ENCODE measurements at regions not wholly inside any gene's neighbourhood (a gene's known extent, or its start where the extent isn't known, plus 50 kb on each side); places are given as distances from the start of the nearest gene placed in this dataset.

DNA sequence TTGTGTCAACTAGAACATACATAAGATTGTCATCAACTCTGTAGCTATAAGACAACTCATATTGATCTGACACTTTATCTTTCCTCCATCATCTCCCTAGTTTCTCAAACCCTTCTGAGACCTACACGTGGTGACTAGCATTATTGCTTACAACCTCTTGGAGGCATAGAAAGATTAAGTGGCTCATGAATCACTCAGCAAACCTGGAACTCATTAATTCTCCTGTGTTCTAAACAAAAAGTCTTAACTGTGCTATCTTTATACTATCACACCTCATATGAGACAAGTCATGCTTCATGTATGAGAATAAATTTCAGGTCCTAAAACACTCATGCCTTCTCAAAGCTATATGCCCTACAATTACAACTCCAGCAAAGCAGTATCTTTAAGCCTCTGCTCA is 408.6 kb upstream of the SYT1 start:
- Histone ChIP-seq H3K27me3 (ENCODE audit: low read depth) (no peaks in the 10 kb centered on the region), H3K4me3 (no peak overlapping the region), H3K9me3 (replicated peaks) (no peaks in the 10 kb centered on the region), H3K36me3 (no peaks in the 10 kb centered on the region), H3K4me1 (no peaks in the 10 kb centered on the region), H3K27ac (replicated peaks) (no peak overlapping the region)
- TF ChIP-seq, protein P1, sequence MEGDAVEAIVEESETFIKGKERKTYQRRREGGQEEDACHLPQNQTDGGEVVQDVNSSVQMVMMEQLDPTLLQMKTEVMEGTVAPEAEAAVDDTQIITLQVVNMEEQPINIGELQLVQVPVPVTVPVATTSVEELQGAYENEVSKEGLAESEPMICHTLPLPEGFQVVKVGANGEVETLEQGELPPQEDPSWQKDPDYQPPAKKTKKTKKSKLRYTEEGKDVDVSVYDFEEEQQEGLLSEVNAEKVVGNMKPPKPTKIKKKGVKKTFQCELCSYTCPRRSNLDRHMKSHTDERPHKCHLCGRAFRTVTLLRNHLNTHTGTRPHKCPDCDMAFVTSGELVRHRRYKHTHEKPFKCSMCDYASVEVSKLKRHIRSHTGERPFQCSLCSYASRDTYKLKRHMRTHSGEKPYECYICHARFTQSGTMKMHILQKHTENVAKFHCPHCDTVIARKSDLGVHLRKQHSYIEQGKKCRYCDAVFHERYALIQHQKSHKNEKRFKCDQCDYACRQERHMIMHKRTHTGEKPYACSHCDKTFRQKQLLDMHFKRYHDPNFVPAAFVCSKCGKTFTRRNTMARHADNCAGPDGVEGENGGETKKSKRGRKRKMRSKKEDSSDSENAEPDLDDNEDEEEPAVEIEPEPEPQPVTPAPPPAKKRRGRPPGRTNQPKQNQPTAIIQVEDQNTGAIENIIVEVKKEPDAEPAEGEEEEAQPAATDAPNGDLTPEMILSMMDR (IDR thresholded peaks at IDR 0.05; ENCODE audit: borderline replicate concordance), result no peak
- intact Hi-C loops (cut with micrococcal nuclease), result no loop called here
- DNase-seq, result no peak

DNA sequence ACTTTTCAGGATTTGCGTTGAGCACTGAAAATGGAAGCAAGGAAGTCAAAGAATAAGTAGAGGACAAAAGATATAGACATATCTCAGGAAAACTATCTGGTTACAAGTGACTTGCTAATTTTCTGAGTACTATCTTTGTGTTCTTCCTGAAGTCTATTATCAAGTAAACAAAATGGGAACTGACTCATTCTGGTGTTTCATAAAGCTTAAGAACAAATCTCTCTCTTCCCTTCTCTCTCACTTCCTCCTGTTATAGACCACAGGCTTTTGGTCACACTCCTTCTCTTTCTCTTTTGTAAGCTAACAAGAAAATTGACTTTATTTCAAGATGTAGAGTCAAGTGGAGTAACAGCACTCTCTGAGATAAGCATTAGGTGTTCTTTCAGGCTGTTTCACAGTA is 406.6 kb upstream of the SYT1 start:
- Histone ChIP-seq H3K9me3 (replicated peaks) (no peaks in the 10 kb centered on the region), H3K4me1 (no peaks in the 10 kb centered on the region), H3K27me3 (ENCODE audit: low read depth) (no peaks in the 10 kb centered on the region), H3K27ac (replicated peaks) (no peak overlapping the region), H3K36me3 (no peaks in the 10 kb centered on the region), H3K4me3 (no peak overlapping the region)
- intact Hi-C loops (cut with micrococcal nuclease), result no loop called here
- TF ChIP-seq, protein P1 (IDR thresholded peaks at IDR 0.05; ENCODE audit: borderline replicate concordance), result no peak
- DNase-seq, result no peak

DNA sequence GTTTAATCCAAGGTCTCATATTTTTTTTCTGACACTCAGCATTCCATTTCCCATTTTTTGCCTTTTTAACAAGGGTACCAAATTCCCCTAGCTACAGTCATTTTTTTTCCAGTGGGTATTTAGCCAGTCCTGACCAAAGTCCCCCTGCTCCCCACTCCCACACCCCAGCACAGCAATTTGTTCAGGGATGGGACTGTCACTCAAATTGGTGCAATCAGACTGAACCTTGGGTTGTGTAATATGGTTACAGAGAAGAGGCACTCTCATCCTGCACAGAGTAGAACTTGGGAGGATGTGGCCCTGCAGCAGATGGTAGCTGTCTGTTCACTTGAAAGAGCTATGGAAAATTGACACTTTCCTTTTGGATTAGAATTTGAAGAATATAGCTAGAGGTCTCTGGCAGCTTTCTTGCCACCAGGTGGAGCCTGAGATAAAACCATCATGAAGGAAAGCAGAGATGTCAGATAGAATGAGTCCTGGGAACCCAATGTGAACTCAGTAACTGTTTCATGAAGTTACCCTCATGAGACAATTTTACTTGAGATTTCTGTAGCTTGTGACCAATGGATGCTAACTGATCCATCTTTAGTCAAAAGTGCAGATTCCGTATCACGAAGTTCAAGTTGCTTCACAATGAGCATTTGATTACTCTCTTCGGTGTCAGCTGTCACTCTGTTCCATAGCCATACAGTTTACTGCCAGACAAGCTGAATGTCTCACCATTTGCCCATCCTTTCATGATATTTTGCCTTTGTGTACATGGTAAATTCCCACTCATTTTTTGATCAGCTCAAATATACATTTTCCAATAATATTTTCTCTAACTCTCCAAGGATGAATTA is 394.0 kb upstream of the SYT1 start:
- TF ChIP-seq, protein P1 (IDR thresholded peaks at IDR 0.05; ENCODE audit: borderline replicate concordance), result peak; percentile 36
- H3K27ac ChIP-seq (replicated peaks), result no peak overlapping the region
- no peaks in the 10 kb centered on the region for H3K36me3 ChIP-seq
- H3K27me3 ChIP-seq (ENCODE audit: low read depth), result no peaks in the 10 kb centered on the region
- no peak for DNase-seq
- H3K4me1 ChIP-seq, result no peaks in the 10 kb centered on the region
- intact Hi-C loops (cut with micrococcal nuclease), result no loop called here
- no peaks in the 10 kb centered on the region for H3K9me3 ChIP-seq (replicated peaks)
- no peak overlapping the region for H3K4me3 ChIP-seq

DNA sequence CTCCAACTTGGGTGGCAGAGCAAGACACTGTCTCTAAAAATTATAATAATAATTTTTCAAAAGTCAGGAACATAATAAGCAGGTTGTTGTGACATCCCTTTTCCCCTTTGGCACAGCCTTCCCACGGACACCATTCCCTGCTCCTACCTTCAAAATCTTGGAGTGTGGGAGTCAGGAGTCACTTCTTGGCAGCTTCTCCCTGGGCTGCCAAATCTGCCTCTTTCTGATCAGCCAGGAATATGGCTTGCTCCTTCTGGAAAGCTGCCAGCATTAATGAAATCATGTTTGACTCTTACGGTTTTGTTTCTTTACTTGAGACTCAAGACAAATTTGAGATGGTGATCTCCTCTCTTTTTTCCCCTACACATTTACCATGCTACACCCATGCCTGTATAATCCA is 391.4 kb upstream of the SYT1 start:
- Histone ChIP-seq H3K4me1 (no peaks in the 10 kb centered on the region), H3K27me3 (ENCODE audit: low read depth) (no peaks in the 10 kb centered on the region), H3K36me3 (no peaks in the 10 kb centered on the region), H3K27ac (replicated peaks) (no peak overlapping the region), H3K9me3 (replicated peaks) (no peaks in the 10 kb centered on the region), H3K4me3 (no peak overlapping the region)
- DNase-seq, result no peak
- intact Hi-C loops (cut with micrococcal nuclease), result no loop called here
- TF ChIP-seq, protein P1 (IDR thresholded peaks at IDR 0.05; ENCODE audit: borderline replicate concordance), result no peak

DNA sequence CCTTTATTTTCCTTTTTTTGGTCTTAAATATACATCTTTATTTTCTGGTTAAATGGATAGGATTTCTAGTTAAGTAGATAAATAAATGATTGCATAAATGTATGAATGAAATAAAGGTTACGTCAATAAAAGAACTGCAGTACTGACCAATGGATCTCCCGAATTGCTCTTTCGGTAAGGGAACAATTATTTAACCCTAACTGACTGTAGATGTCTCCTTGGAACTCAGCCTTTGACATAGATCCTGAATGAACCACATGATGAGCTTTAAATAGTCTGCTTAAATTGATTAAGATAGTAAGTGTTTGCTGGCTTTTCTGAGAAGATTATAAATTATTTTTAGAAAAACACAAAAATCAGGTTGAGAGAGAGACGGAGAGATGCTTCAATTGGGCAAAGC is 391.0 kb upstream of the SYT1 start:
- no peak overlapping the region for H3K27ac ChIP-seq (replicated peaks)
- TF ChIP-seq, protein P1 (IDR thresholded peaks at IDR 0.05; ENCODE audit: borderline replicate concordance), result no peak
- H3K4me1 ChIP-seq, result no peaks in the 10 kb centered on the region
- H3K27me3 ChIP-seq (ENCODE audit: low read depth), result no peaks in the 10 kb centered on the region
- no peak for DNase-seq
- no peaks in the 10 kb centered on the region for H3K36me3 ChIP-seq
- intact Hi-C loops (cut with micrococcal nuclease), result no loop called here
- no peak overlapping the region for H3K4me3 ChIP-seq
- no peaks in the 10 kb centered on the region for H3K9me3 ChIP-seq (replicated peaks)
